Activated CD4-positive, alpha-beta T cell treated with anti-CD3 and anti-CD28 coated beads for 48 hours (primary cell): ENCODE measurements at regions not wholly inside any gene's neighbourhood (a gene's known extent, or its start where the extent isn't known, plus 50 kb on each side); places are given as distances from the start of the nearest gene placed in this dataset.

Experiments
- DNase-seq: peaks from one replicate; pipeline ENCODE4 v3.0.0-alpha.2; 2020

DNA sequence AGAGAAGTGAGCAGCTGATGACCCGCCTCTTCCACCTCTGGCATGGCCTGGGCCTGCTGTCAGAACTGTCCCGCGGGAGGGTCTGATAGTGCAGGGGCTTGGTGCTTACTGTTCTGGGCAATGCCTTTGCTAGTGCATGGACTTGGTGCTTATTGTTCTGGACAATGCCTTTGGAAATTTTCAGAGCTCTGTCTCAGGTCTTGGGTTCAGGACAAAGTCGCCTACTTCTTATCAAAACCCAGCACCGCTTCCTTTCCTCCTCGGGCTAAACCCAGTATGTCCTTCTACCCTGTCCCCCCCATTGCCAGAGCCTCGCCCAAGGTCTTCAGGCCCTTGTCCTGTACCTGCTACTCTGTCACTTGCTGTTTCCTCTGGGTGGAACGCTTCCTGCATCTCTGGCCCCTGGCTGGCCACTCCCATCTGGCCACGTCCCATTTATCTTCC is 149.6 kb downstream of the ACKR3 start:
- DNase-seq, result no peak

DNA sequence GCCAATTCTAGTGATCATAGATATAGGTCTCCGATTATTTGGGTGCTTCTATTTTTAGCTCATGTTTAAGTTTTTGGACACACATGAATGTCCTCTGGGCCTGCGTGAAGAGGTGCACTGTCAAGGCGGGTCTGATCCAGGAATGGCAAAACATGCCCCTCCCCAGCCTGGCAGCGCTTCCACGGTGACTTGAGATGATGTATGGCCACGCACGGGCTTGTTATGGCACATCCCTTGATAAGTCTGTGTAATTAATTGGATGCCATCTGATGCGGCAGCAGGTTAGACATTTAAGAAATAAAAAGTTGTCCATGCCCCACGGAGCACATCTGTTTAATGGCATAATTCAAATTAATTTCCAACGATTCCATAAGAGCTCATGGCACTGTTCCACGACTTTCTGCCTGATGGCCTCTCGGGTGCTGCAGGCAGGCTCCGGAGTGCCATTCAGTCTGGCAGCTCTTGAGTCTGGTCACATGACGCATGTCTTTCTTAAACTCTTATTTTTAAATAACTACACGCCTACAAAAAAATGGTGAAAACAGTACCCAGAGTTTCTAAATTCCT is 151.4 kb downstream of the ACKR3 start:
- DNase-seq, result no peak

DNA sequence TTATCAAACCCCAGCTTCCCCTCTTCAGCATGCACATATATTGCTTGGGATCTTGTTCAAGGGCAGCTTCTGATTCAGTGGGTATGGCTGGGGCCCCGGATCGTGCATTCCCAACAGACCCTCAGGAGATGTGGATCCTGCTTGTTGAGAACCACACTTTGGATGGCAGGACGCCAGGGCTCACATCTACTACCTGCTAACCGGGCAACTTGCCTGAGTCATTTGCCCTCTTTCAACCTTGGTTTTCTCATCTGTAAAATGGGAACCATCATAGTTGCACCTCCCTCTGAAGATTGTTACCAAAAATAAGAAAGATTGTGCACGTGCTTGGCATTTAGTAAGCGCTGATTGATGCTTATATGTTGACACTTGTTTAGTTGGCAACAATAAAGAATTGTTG is 154.6 kb downstream of the ACKR3 start:
- no peak for DNase-seq

DNA sequence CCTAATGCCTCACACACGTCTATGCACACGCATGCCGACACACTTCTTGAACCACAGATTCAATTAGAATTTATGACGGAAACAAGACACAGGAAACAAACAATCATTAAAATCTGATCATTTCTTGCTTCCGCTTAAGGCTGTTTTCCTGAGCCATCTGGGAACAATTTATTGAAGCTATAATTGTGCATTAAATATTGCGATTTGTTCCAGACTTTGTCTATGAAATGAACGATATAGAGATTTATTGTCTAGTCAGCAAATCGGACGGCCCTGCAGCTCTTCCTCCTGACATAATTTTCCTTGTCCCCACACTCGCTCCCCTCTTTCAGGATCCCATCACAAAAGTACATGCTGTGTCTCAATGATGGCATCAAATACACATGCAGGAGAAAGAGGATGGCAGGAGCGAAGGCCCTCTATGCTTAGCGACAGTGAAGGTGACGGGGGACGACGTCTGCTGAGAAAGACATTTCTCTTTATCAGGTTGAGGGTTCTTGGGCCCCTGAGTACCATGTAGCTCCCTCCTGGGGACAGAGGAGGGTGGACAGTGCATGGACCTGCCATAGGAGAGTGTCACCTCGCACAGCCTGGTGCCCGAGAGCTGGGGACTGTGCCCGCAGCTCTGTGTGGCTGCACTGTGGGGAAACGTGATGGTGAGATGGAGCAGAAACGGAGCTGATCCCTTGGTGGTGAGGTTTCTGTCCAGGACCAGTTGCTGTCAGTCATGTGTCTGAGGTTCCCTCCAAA is 157.3 kb downstream of the ACKR3 start:
- DNase-seq, result no peak

DNA sequence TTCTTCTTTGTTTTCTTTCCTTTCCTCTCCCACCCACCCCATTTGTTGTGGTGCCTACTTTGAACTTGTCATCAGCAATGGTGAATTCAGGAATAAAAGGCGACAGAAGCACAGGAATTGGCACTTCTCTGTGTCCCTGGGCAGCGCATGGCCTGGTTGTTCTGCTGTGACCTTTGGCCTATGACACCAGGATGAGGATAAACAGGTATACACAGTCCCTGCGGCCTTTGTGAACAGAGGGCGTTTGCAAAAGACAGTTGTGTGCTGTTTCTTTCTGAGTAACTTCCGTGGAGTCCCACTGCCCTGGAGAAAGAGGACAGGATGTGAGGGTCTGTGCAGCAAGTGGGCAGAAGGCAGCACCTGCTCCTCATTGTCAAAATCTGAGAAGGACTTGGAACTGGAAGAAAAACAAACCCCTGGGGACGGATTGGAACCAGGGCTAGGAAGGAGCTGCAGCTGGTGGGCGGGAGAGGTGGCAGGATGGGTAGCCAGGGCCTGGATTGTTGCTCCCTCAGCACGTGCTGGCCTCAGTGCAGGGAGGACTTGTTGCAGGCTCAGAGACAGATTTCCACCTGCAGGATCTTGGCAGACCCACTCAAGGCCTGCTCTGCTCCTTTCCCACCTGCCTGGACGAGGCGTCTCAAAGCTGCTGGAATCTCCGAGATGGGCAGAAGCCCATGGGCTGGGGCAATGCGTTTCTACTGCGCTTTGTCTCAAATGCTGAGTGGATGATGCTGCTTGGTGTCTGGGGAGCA is 159.5 kb downstream of the ACKR3 start:
- no peak for DNase-seq

DNA sequence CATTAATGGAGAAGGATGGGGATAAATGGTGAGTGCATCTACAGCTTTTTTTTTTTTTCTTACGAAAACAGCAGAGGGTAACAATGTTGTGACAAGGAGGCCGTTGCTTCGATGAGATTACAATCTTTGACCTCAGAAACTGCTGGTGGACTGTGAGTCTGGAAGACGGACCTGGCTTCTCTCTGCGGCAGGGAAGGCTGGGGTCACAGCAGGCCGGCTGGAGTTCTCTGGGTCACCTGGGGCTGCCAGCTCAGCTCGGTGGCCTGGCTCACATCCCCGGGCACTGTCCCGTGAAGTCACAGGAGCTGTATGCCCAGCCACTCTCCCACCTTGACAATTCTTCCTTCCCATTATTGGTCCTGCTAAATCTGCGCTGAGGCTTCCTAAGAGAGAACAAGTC is 160.8 kb downstream of the ACKR3 start:
- no peak for DNase-seq

DNA sequence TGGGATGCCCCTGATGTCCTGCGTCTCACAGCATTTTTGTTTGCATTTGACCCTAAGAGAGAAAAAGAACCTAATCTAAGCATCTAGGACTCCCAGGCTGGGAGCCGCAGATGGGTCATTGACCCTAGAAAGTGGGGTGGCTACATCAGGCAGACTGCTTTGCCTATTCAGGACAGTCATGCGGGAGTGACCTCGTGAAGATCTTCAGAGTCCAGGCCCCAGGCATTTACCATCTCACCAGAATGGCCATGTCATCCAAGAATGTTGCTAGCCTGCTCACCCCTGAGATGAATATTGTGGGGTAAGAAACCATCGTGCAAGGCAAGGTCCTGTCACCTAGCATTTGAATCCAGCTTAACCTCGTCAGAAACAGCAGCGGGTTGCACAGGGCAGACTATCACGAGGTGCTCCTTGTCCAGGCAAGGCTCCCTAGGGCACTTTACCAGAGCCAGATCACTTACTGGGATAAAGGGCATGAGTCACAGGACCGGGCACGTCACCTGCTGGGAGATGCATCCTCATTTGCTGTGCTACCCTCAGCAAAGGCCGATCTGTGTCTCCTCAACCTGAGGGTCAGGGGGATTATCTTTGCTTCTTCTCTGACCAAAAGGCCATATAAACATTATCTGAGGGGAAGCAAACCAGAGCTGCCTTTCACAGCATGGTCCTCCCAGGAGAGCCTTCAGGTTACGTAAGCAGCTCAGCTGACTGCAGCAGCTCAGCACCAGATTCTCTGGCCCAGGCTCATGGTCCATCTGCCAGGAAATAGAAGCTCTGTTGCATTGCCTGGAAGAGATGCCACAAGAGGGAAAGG is 162.3 kb downstream of the ACKR3 start:
- no peak for DNase-seq

DNA sequence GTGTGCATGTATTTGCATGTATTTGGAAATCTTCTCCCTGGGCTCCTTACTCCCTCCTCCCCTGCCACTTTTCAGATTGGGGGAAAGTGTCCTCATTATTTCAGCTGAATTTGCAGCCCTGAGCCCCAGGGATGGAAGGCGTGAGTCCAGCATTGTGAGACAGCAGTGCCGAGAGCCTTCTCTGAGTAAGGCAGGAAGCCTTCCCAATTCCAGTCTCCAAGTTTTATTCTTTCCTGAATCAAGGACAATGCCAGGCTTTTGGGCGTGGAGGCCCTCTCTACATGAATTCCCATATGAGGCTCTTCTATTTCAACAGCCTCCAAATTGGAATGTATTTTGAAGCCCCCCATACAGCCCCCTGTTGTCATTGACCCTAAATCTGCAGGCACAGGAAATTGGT is 163.5 kb downstream of the ACKR3 start:
- no peak for DNase-seq

DNA sequence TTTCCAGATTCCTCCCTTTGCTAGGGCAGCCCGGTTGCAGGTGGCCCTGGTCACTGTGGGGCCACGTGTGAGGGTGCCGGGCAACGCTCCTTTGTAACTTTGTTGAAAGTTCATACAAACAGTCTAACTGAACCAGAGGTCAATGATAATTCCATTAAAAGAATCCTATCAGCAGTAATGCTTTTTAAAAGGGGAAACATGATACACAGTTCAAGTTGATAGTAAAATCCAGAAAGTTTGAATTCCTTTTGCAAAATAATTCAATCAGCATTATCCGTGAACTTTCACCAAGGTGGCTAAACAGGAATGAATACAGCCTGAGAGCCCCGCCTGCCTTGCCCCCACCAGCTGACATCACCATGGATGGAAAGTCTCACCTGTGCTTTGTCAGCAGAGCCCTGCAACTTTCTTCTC is 166.2 kb downstream of the ACKR3 start:
- no peak for DNase-seq

DNA sequence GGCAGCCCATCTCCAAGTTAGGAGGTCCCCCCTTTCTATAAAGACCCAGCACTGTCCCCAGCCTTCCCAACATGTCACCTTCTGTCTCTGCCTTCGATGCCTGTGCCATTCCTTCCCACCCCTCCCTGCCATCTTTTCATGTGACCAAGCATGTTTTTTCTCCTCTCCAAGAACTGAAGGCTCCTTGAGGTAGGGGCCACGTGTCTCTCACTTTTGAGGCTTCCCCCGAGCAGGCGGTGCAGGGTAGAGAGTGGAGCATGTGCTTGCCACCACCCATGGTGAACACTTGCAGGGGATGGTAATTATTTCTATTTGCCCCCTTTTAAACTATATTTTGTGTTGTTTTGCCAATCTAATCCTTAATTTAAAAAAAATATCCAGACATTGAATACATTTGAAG is 168.4 kb downstream of the ACKR3 start:
- DNase-seq, result no peak

DNA sequence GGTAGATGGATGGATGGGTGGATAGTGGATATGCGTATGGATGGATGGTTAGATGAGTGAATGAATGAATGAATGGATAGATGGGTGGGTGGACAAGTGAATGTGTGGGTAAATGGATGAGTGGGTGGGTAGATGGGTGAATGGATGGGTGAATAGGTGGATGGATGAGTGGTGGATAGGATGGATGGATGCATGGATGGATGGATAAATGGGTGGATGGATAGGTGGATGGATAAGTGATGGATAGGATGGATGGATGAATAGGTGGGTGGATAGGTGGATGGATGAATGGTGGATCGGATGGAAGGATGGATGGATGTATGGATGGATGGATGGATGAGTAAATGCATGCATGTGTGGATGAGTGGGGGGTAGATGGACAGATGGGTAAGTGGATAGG is 169.3 kb downstream of the ACKR3 start:
- DNase-seq, result no peak

DNA sequence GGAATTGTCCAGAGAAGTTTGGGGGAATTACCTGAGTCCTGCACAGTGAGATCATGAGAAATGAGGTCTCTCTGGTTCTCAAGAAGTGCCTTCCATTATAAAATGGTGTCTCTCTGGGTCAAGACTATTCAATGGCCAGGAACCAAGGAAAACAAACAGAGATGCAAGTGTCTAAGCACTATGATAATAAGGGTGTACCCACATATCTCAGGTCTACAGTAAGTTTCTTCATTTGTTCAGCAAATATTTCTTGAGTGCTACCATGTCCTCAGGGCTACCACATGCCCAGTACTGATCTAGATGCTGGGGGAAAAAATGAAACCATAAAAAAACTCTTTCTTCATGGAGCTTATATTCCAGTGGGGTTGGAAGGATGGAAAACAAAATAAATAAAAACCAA is 170.0 kb downstream of the ACKR3 start:
- DNase-seq, result no peak

DNA sequence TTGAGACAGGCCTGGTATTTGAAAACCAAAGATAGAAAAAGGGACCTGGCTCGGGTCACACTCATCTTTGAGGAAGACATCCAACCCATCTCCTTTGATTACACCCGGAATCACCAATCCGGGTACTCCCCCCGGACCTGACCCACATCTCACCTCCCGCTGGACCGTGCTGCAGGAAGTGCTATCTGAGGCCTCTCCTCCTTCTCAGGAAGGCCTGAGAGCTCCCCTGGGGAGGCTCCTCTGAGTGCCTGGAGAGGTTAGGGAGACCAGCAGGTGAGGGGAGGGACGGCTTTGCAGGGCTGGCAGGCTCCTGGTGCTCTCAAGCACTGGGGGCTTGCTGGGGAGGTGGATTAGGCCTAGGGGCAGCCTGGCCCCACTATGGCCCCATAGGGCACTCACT is 170.9 kb downstream of the ACKR3 start:
- DNase-seq, result no peak

DNA sequence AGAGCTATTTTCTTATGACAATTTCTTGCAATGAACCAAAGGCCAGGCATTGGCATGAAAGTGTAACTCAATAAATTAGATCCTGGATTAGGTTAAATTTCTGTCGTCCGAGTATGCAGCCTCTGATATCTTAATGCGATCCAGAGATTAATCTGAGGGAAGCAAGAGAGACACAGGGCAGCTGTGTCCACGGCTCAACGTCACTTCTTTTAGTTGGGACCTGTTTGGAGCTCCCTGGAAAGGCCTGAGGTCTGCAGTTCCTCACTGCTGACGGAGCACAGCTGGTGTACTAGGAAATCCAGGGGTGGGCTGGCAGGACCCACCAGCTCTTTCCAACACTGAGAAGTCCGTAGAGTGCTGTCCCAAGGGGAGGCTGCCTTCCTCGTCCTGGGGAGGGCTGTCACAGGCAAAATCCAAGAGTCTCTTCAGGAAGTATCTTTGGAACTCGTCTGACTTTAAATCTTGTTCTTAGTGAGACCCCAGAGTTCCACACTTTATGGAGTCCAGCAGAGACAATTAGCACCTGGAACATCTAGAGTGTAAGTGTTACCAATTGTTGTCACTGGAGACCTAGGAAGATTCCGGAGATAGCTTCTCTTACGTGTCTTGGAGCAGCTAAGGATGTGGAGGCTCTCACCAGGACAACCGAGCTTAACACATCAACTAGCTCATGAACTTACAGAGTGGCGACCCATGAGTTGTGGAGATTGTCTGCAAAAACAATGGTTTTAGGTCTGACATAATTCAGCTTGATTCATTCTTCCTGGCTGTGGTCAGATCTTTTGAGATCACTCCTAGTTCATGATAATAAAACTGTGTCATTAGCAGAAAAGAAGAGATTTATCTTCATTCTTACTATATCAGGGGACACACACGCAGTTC is 173.7 kb downstream of the ACKR3 start:
- DNase-seq, result no peak

DNA sequence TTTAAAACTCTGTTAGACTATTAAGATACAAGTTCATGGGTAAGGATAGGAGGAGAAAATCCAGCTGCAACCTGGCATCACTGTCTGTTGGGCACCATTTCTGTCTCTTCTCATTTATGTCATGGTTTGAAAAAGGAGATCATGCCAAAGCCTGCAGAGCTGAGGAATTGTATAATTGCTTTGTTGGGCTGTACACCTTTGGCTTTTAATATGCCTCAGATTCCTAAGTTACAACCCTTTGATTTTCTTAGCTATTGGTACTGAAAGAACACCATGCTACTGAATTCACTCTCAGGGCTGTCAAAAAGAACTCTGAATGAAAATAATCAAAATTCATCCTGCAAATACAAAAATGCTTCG is 174.3 kb downstream of the ACKR3 start:
- no peak for DNase-seq

DNA sequence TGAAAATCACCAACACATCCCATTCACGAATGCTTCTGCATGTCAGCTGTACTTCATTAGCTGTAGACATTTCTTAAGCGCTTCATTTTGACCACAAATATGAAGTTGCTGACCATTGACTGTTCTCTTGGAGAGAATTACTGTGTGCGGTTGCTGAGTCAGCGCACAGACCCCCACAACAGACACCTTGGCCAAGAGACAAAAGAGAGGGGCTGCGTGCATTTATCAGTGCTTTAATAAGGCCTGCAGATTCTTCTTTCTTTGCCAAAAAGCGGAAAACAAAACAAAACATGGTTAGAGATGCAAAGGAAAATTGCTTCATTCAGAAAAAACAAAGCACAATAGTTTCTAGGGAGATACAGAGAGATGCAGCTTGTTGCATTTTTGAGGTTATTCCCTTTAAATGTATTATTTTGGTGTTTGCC is 174.7 kb downstream of the ACKR3 start:
- DNase-seq, result no peak

DNA sequence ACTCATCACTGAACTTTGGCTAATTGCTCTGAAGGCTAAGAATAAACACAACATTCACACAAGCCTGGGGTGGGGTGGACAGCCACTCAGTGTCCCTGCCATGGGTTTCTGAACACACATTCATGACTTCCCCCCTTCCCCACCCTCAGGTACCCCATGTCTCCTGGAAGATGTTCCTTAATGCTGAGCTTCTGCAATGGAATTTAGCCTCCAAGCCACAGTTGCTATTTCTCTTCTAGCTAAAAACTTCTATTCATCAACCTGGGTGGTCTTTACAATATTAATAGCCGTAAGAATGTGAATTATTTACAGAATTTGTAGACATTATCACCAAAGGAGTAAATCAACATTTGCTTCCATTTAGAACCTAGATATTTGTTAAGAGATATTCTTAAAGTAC is 175.1 kb downstream of the ACKR3 start:
- no peak for DNase-seq

DNA sequence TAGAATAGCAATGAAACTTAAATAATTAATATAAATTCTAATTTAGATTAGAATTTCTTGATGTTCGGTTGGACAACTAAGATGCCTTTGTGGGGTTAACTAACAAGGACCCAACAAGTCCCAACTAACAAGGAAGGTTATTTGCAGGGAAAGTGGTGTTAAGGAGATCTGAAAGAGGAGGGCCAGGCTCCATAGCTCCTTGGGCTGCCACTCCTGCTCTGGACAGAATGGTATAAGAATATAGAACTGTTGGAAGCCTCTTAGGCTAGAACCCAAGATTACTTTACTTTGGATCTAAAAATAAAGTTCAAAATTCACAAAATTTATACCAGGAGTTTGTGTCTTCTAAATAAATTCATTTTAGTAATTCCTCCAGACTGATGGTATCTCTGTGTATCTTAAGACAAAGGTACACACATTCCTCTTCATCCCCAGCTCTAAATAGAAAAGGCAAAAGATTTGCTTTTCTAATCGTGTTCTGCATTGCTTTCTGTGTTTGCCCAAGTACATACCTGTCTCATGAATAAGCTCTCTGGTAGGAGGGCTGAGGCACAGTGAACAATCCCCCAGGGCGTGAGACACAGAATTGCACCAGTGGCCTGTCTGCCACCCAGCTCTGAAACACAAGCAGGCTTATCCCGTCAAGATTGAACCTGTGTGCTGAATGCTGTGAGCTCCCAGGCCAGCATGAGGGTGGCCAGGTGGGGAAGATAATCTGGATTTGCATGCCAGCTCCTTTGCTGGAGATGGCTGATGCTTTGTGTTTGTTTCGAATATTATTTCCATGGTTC is 176.0 kb downstream of the ACKR3 start:
- DNase-seq, result no peak

DNA sequence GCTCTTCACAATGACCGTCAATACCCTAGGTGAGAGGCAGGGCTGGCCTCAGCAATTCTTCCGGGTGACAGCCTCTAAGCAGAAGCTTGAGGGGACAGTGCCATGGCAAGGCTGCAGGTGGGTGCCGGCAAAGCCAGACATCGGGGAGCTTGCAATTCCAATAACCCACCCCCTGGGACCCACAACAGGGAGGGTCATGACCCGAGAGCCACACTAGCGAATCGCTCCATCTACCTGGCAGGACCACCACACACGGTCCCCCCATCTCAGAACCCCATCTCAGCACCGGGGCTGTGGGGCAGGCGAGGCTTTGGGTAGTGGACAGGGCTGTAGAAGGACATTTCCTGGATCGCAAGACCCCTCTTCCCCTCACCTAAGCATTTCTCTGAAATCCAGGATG is 177.2 kb downstream of the ACKR3 start:
- DNase-seq, result no peak

DNA sequence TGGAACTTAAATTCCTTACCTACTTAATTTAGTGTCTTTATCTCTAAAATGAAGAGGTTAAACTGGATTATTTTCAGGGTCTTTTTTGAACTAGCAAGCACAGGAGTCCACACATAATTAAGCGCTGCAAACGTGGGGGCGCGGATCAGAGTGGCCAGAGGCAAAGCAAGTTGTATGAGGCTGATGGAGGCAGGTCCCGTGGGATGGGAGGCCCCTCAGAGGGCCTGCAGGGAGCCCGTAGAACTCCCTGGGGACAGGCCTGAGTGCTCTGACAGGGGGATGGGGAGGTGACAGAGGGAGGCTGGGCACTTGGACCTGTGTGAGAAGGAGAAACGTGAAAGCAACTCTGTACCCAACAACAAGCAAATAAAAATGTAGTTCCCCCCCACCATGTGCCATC is 177.8 kb downstream of the ACKR3 start:
- DNase-seq, result no peak

DNA sequence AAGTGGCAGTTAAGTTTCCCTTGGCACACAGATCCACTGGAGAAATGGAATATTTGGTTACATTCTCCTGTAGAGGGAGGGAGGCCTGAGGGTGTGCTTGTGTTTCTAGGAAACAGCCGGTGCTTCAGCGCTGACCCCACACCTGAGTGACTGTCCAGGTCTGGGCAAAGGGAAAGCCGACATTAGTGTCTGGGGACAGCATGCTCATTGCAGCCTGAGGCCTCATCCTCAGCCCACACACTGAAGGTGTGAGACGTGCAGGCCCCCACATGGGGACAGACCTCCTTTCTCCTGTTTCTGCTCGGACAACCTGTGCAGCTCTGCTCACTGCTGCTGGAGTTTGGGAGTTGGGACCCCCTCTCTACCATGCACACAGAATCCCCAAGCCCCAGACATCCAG is 178.3 kb downstream of the ACKR3 start:
- DNase-seq, result no peak

DNA sequence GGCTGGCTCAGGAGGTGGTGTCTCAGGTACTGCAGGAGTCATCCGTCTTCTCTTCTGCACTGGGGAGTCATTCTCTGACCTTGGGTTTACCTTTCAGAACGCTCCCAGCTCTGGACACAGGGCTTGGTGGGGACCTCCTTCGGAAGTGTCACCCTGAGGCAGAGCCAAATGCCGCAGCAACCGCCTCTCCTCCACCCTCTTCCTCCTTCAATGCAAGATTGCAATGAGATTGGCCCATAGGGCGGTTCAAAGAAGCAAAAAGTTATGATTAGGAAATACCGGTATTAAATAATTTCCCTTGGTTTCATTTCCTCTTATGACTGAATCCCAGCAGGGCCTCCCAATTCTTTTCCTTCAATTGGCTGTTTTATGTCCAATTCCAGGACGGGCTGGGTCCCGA is 178.8 kb downstream of the ACKR3 start:
- DNase-seq, result no peak
